ENCODE measurements at regions not wholly inside any gene's neighbourhood (a gene's known extent, or its start where the extent isn't known, plus 50 kb on each side); places are given as distances from the start of the nearest gene placed in this dataset.

- no peak for DNase-seq (ENCODE audit: low spot score)
- TF ChIP-seq CTCF (IDR thresholded peaks at IDR 0.05; ENCODE audit: extremely low read depth, missing control alignments), result no peak
These were observed 215.7 kb upstream of the PARD3B start for GRCh38 chr2:204329532-204329931.

GRCh38 chr2:204331180-204331579 lies 214.1 kb upstream of the PARD3B start:
- no peak for DNase-seq (ENCODE audit: low spot score)
- no peak for TF ChIP-seq CTCF (IDR thresholded peaks at IDR 0.05; ENCODE audit: extremely low read depth, missing control alignments)

GRCh38 chr2:204331988-204332387 lies 213.3 kb upstream of the PARD3B start:
- TF ChIP-seq CTCF (IDR thresholded peaks at IDR 0.05; ENCODE audit: extremely low read depth, missing control alignments), result no peak
- no peak for DNase-seq (ENCODE audit: low spot score)

- DNase-seq (ENCODE audit: low spot score), result no peak
- no peak for TF ChIP-seq CTCF (IDR thresholded peaks at IDR 0.05; ENCODE audit: extremely low read depth, missing control alignments)
These were observed 212.6 kb upstream of the PARD3B start for GRCh38 chr2:204332706-204333105.

- TF ChIP-seq CTCF (IDR thresholded peaks at IDR 0.05; ENCODE audit: extremely low read depth, missing control alignments), result no peak
These were observed 211.4 kb upstream of the PARD3B start for GRCh38 chr2:204333861-204334260.

GRCh38 chr2:204335451-204336058 lies 209.7 kb upstream of the PARD3B start:
- no peak for TF ChIP-seq CTCF (IDR thresholded peaks at IDR 0.05; ENCODE audit: extremely low read depth, missing control alignments)

More at GRCh38 chr2:204333861-204334260, 211.4 kb upstream of the PARD3B start:
- DNase-seq (ENCODE audit: low spot score), result no peak

GRCh38 chr2:204336153-204336744 lies 209.0 kb upstream of the PARD3B start:
- no peak for TF ChIP-seq CTCF (IDR thresholded peaks at IDR 0.05; ENCODE audit: extremely low read depth, missing control alignments)
- no peak for DNase-seq (ENCODE audit: low spot score)

More at GRCh38 chr2:204335451-204336058, 209.7 kb upstream of the PARD3B start:
- no peak for DNase-seq (ENCODE audit: low spot score)

Data from GM20000 (cell line).